ENCODE measurements at regions not wholly inside any gene's neighbourhood (a gene's known extent, or its start where the extent isn't known, plus 50 kb on each side); places are given as distances from the start of the nearest gene placed in this dataset.

GRCh38 chrX:121135488-121136207, 88.2 kb downstream of the GLUD2 start:
- no peak for DNase-seq
- H3K27me3 Mint-ChIP-seq (ENCODE audit: insufficient read depth), result peaks cover 1% of the 10 kb centered on the region
- H3K27ac Mint-ChIP-seq, result no peak overlapping the region
- H3K4me3 Mint-ChIP-seq, result no peak overlapping the region
- H3K4me1 Mint-ChIP-seq (ENCODE audit: low read depth), result no peaks in the 10 kb centered on the region
- H3K36me3 Mint-ChIP-seq (ENCODE audit: low read depth), result no peaks in the 10 kb centered on the region
- TF ChIP-seq CTCF (IDR thresholded peaks at IDR 0.05), result no peak
- peaks cover 7% of the 10 kb centered on the region for H3K9me3 Mint-ChIP-seq

- Mint-ChIP-seq H3K27ac (no peak overlapping the region), H3K4me3 (no peak overlapping the region), H3K4me1 (ENCODE audit: low read depth) (no peaks in the 10 kb centered on the region), H3K36me3 (ENCODE audit: low read depth) (no peaks in the 10 kb centered on the region), H3K9me3 (no peaks in the 10 kb centered on the region), H3K27me3 (ENCODE audit: insufficient read depth) (no peaks in the 10 kb centered on the region; the same call in 1 of the 2 replicates)
- TF ChIP-seq CTCF (IDR thresholded peaks at IDR 0.05), result no peak
- no peak for DNase-seq
These were observed 98.7 kb downstream of the GLUD2 start for GRCh38 chrX:121146059-121146628.

GRCh38 chrX:121150217-121150616, 102.8 kb downstream of the GLUD2 start:
- H3K27me3 Mint-ChIP-seq (ENCODE audit: insufficient read depth), result no peaks in the 10 kb centered on the region; the same call in 1 of the 2 replicates
- no peaks in the 10 kb centered on the region for H3K4me1 Mint-ChIP-seq (ENCODE audit: low read depth)
- TF ChIP-seq CTCF (IDR thresholded peaks at IDR 0.05), result no peak
- H3K36me3 Mint-ChIP-seq (ENCODE audit: low read depth), result no peaks in the 10 kb centered on the region
- H3K9me3 Mint-ChIP-seq, result no peaks in the 10 kb centered on the region
- H3K4me3 Mint-ChIP-seq, result no peak overlapping the region
- no peak overlapping the region for H3K27ac Mint-ChIP-seq
- no peak for DNase-seq

- Mint-ChIP-seq H3K4me1 (ENCODE audit: low read depth) (no peaks in the 10 kb centered on the region), H3K9me3 (no peaks in the 10 kb centered on the region), H3K4me3 (no peak overlapping the region), H3K36me3 (ENCODE audit: low read depth) (no peaks in the 10 kb centered on the region), H3K27ac (no peak overlapping the region), H3K27me3 (ENCODE audit: insufficient read depth) (no peaks in the 10 kb centered on the region; the same call in 1 of the 2 replicates)
- no peak for TF ChIP-seq CTCF (IDR thresholded peaks at IDR 0.05)
- no peak for DNase-seq
These were observed 103.9 kb downstream of the GLUD2 start for GRCh38 chrX:121151293-121151692.

GRCh38 chrX:121154858-121155404, 107.5 kb downstream of the GLUD2 start:
- DNase-seq, result no peak
- H3K4me3 Mint-ChIP-seq, result no peak overlapping the region
- no peaks in the 10 kb centered on the region for H3K4me1 Mint-ChIP-seq (ENCODE audit: low read depth)
- H3K27me3 Mint-ChIP-seq (ENCODE audit: insufficient read depth), result no peaks in the 10 kb centered on the region; the same call in 1 of the 2 replicates
- H3K36me3 Mint-ChIP-seq (ENCODE audit: low read depth), result no peaks in the 10 kb centered on the region
- no peak overlapping the region for H3K27ac Mint-ChIP-seq
- TF ChIP-seq CTCF (IDR thresholded peaks at IDR 0.05), result no peak
- no peaks in the 10 kb centered on the region for H3K9me3 Mint-ChIP-seq
